ENCODE measurements at regions not wholly inside any gene's neighbourhood (a gene's known extent, or its start where the extent isn't known, plus 50 kb on each side); places are given as distances from the start of the nearest gene placed in this dataset.

DNA sequence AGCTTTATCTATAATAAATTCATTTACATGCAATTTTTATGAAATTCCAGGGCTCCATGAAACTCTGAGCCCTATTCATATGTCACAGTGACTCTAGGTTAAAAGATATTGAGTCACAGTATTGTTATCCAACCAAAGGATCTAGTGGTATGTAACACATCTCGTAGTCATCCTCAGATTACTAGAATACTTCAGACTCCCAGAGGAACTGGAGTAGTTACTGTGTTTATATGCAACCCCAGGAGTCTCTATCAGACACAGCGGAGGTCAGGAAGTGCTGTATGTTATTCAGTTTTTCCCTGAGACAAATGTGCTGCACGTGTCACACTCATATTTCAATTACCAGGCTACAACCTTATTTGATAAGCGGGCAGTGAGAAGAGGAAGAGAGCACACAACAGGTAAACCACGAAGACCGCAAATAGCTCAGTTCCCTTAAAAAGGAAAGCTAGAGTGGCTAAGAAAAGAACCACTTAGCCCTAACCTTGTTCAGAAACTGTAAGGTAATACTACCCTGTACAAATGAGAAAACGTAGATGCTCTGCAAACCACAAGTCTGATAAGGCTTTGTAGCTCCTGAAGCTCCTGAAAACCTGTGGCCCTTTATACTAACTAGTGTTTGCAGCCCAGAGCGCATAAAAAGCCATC is 114.0 kb upstream of the CNTNAP2 start:
- Histone ChIP-seq H3K27me3 (replicated peaks; ENCODE audit: insufficient read depth) (no peaks in the 10 kb centered on the region), H3K4me1 (ENCODE audit: control insufficient read depth in 1 of 2, low read depth in 2 of 2) (no peaks in the 10 kb centered on the region), H3K9me3 (no peaks in the 10 kb centered on the region), H3K27ac (no peak overlapping the region), H3K4me3 (no peak overlapping the region), H3K36me3 (no peaks in the 10 kb centered on the region)
- TF ChIP-seq, protein P1, sequence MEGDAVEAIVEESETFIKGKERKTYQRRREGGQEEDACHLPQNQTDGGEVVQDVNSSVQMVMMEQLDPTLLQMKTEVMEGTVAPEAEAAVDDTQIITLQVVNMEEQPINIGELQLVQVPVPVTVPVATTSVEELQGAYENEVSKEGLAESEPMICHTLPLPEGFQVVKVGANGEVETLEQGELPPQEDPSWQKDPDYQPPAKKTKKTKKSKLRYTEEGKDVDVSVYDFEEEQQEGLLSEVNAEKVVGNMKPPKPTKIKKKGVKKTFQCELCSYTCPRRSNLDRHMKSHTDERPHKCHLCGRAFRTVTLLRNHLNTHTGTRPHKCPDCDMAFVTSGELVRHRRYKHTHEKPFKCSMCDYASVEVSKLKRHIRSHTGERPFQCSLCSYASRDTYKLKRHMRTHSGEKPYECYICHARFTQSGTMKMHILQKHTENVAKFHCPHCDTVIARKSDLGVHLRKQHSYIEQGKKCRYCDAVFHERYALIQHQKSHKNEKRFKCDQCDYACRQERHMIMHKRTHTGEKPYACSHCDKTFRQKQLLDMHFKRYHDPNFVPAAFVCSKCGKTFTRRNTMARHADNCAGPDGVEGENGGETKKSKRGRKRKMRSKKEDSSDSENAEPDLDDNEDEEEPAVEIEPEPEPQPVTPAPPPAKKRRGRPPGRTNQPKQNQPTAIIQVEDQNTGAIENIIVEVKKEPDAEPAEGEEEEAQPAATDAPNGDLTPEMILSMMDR (IDR thresholded peaks at IDR 0.05), result no peak
- DNase-seq (ENCODE audit: low spot score) (no peak), ATAC-seq (ENCODE audit: insufficient number of reproducible peaks, low FRiP score, low read depth) (no peak)

DNA sequence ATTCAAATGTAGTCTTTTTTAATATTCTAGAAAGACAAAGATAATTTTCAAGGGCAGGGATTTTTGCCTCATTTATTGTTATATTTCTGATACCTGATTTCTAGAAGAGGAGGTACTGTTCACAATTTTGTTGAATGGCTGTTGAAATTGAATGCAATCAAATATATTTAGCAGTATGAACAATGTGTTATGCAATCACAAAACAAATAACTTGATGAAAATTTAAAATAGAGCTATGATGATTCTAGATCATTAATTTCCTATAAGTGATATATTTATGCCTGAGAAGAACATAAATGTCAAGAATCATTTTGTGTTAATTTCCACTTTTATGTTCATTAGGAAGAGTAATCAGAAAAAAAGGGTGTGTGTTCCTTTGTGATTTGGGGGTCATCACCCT is 114.6 kb upstream of the CNTNAP2 start:
- TF ChIP-seq, protein P1 (IDR thresholded peaks at IDR 0.05), result no peak
- no peak overlapping the region for H3K4me3 ChIP-seq
- H3K27me3 ChIP-seq (replicated peaks; ENCODE audit: insufficient read depth), result no peaks in the 10 kb centered on the region
- H3K27ac ChIP-seq, result no peak overlapping the region
- no peaks in the 10 kb centered on the region for H3K36me3 ChIP-seq
- no peaks in the 10 kb centered on the region for H3K4me1 ChIP-seq (ENCODE audit: control insufficient read depth in 1 of 2, low read depth in 2 of 2)
- ATAC-seq (ENCODE audit: insufficient number of reproducible peaks, low FRiP score, low read depth) (no peak), DNase-seq (ENCODE audit: low spot score) (no peak)
- H3K9me3 ChIP-seq, result no peaks in the 10 kb centered on the region

DNA sequence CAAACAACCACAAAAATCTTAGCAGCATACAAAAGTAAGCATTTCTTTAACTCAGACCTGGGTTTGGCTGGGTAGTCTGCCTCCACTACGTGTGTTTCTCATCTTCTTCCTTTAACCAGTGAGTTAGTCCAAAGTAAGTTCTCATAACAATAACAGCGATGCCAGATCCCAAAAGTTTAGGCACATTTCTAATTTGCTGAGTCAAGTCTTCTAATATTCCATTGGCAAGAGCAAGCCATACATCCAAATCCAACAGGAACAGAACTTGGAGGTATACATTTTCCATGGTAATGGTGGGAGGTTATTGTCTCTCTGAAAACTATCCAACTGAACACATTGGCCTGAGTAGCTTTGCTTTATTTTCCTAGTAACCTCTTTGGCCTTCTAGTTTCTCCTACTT is 115.7 kb upstream of the CNTNAP2 start:
- TF ChIP-seq, protein P1 (IDR thresholded peaks at IDR 0.05), result no peak
- no peak overlapping the region for H3K27ac ChIP-seq
- DNase-seq (ENCODE audit: low spot score) (no peak), ATAC-seq (ENCODE audit: insufficient number of reproducible peaks, low FRiP score, low read depth) (no peak)
- no peaks in the 10 kb centered on the region for H3K36me3 ChIP-seq
- no peaks in the 10 kb centered on the region for H3K27me3 ChIP-seq (replicated peaks; ENCODE audit: insufficient read depth)
- H3K4me1 ChIP-seq (ENCODE audit: control insufficient read depth in 1 of 2, low read depth in 2 of 2), result no peaks in the 10 kb centered on the region
- no peak overlapping the region for H3K4me3 ChIP-seq
- no peaks in the 10 kb centered on the region for H3K9me3 ChIP-seq

DNA sequence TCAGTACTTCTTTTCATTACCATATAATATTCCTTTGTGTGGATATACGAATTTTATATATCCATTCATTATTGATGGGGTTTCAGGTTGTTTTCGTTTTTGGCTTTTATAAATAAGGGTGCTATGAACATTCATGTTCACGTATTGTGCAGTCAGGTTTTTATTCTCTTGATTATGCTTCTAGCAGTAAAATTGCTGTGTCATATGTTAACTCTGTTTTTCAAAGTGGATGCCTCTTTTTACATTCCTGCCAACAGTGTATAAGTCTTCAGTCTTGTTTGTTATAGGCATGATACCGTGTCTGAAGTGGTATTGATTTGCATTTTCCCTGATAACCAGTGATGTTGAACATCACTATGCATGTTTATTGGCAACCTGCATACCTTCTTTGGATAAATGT is 127.1 kb upstream of the CNTNAP2 start:
- H3K4me3 ChIP-seq, result no peak overlapping the region
- no peak overlapping the region for H3K27ac ChIP-seq
- DNase-seq (ENCODE audit: low spot score), result no peak
- ATAC-seq (ENCODE audit: insufficient number of reproducible peaks, low FRiP score, low read depth), result no peak
- no peaks in the 10 kb centered on the region for H3K27me3 ChIP-seq (replicated peaks; ENCODE audit: insufficient read depth)
- no peaks in the 10 kb centered on the region for H3K4me1 ChIP-seq (ENCODE audit: control insufficient read depth in 1 of 2, low read depth in 2 of 2)
- H3K9me3 ChIP-seq, result no peaks in the 10 kb centered on the region
- H3K36me3 ChIP-seq, result no peaks in the 10 kb centered on the region
- TF ChIP-seq, protein P1 (IDR thresholded peaks at IDR 0.05), result no peak

DNA sequence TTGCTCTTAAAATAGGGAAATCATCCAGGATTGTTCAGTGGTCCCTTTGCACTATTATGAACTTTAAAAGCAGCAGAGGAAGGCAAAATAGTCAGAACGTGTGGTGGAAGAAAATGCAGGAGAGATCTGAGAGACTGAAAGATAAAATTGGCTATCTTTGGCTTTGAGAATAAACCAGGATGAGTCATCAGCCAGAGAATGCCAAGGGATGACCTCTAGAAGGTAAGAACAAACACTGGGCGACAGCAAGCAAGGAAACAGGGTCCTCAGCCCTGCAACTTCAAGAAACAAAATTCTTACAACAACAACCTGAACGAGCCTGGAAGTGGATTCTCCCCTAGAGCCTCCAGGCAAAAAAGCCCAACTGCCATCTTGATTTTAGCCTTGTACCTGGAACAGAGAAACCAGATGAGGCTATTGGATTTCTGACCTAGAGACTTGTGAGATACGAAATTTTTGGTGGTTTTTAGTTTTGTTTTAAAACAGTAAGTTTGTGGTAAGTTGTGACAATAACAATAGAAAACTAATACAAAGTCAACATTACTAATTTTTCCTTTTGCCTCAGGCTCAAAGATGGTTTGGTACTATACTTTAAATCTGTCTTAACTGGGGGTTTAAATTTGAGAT is 130.2 kb upstream of the CNTNAP2 start:
- H3K27ac ChIP-seq, result no peak overlapping the region
- no peaks in the 10 kb centered on the region for H3K36me3 ChIP-seq
- H3K4me1 ChIP-seq (ENCODE audit: control insufficient read depth in 1 of 2, low read depth in 2 of 2), result no peaks in the 10 kb centered on the region
- no peaks in the 10 kb centered on the region for H3K9me3 ChIP-seq
- no peak overlapping the region for H3K4me3 ChIP-seq
- TF ChIP-seq, protein P1 (IDR thresholded peaks at IDR 0.05), result no peak
- no peak for ATAC-seq (ENCODE audit: insufficient number of reproducible peaks, low FRiP score, low read depth)
- no peaks in the 10 kb centered on the region for H3K27me3 ChIP-seq (replicated peaks; ENCODE audit: insufficient read depth)
- no peak for DNase-seq (ENCODE audit: low spot score)

Data from thoracic aorta (tissue), 2 donors.